ENCODE measurements at regions not wholly inside any gene's neighbourhood (a gene's known extent, or its start where the extent isn't known, plus 50 kb on each side); places are given as distances from the start of the nearest gene placed in this dataset.
"Not testable (repeated sequence)": the region's sequence is repeated elsewhere in the genome, so short reads cannot be mapped to it uniquely, and the experiment has no call there.

- no peak for DNase-seq (ENCODE audit: low read depth in 1 of 2, low spot score in 2 of 2)
- H3K36me3 ChIP-seq: no peaks in the 10 kb centered on the region
- H3K27me3 ChIP-seq (replicated peaks): no peaks in the 10 kb centered on the region
- no peak overlapping the region for H3K27ac ChIP-seq
- no peaks in the 10 kb centered on the region for H3K4me1 ChIP-seq (replicated peaks)
- no peak overlapping the region for H3K4me3 ChIP-seq
- H3K9me3 ChIP-seq (replicated peaks): no peaks in the 10 kb centered on the region
These were observed 735.2 kb upstream of the CDH9 start for GRCh38 chr5:27773636-27774035.

DNA sequence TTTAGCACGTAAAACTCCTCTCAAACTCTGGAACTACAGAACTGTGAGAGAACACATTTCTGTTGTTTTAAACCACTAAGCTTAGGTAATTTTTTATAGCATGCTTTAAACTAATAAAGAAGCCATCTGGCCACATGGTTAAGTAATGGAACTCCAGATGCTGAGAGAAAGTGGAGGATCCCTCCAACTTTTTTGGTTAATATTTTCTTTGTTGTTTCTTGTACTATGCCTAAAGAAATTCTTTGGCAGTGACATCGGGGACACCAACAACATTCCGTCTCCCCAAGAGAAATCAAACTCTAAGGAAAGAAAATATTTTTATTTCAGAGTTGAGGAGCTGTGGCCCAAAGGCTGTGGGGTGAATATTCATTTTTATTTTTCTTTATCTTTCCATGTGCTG is 734.8 kb upstream of the CDH9 start:
- no peak for DNase-seq (ENCODE audit: low read depth in 1 of 2, low spot score in 2 of 2)
- Histone ChIP-seq H3K27ac (no peak overlapping the region), H3K4me3 (no peak overlapping the region), H3K27me3 (replicated peaks) (no peaks in the 10 kb centered on the region), H3K36me3 (no peaks in the 10 kb centered on the region), H3K4me1 (replicated peaks) (no peaks in the 10 kb centered on the region), H3K9me3 (replicated peaks) (no peaks in the 10 kb centered on the region)

GRCh38 chr5:27769748-27770402 is 731.5 kb upstream of the CDH9 start:
- Histone ChIP-seq H3K4me3 (no peak overlapping the region), H3K9me3 (replicated peaks) (no peaks in the 10 kb centered on the region), H3K27me3 (replicated peaks) (no peaks in the 10 kb centered on the region), H3K4me1 (replicated peaks) (no peaks in the 10 kb centered on the region), H3K27ac (no peak overlapping the region), H3K36me3 (no peaks in the 10 kb centered on the region)
- no peak for DNase-seq (ENCODE audit: low read depth in 1 of 2, low spot score in 2 of 2)

DNA sequence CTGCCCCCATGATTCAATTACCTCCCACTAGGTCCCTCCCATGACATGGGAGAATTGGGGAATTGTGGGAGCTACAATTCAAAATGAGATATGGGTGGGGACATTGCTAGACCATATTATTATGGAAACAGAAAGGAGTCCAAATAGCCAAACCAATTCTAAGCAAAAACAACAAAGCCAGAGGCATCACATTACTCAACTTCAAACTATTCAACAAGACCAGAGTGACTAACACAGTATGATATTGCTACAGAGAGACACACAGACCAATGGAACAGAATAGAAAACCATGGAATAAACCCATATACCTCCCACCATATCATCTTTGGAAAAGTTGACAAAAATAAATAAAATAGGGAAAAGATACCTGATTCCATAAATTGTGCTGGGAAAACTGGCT is 710.5 kb upstream of the CDH9 start:
- no peak overlapping the region for H3K27ac ChIP-seq
- no peaks in the 10 kb centered on the region for H3K9me3 ChIP-seq (replicated peaks)
- no peak for DNase-seq (ENCODE audit: low read depth in 1 of 2, low spot score in 2 of 2)
- no peaks in the 10 kb centered on the region for H3K4me1 ChIP-seq (replicated peaks)
- no peaks in the 10 kb centered on the region for H3K36me3 ChIP-seq
- no peak overlapping the region for H3K4me3 ChIP-seq
- H3K27me3 ChIP-seq (replicated peaks): no peaks in the 10 kb centered on the region

- not testable (repeated sequence) for H3K4me3 ChIP-seq; H3K36me3 ChIP-seq; H3K27ac ChIP-seq; H3K9me3 ChIP-seq (replicated peaks); H3K27me3 ChIP-seq (replicated peaks); DNase-seq (ENCODE audit: low read depth in 1 of 2, low spot score in 2 of 2); H3K4me1 ChIP-seq (replicated peaks)
These were observed 705.1 kb upstream of the CDH9 start for GRCh38 chr5:27743383-27743979.

GRCh38 chr5:27742805-27743204 is 704.4 kb upstream of the CDH9 start:
- DNase-seq (ENCODE audit: low read depth in 1 of 2, low spot score in 2 of 2): no peak
- H3K4me1 ChIP-seq (replicated peaks): no peaks in the 10 kb centered on the region
- no peaks in the 10 kb centered on the region for H3K36me3 ChIP-seq
- H3K27me3 ChIP-seq (replicated peaks): no peaks in the 10 kb centered on the region
- no peaks in the 10 kb centered on the region for H3K9me3 ChIP-seq (replicated peaks)
- no peak overlapping the region for H3K4me3 ChIP-seq
- no peak overlapping the region for H3K27ac ChIP-seq

DNA sequence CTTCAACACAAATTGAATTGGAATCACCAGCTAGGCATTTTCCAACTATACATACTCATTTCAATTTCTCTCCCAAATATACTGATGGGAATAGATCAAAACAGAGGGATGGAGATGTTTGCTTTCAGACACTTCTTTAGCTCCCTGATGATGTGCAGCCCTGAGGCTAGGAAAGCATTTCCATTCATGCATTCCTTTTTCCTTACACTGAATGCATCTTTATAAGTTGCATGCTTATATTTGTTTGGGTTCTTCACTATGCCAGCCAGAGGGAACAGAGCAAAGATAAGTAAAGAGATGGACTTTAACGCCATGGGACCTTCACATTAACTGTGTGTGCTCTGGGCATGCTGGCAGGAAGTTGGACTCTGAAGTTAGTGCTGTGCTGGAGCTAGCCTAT is 696.5 kb upstream of the CDH9 start:
- Histone ChIP-seq H3K9me3 (replicated peaks) (no peaks in the 10 kb centered on the region), H3K36me3 (no peaks in the 10 kb centered on the region), H3K27me3 (replicated peaks) (no peaks in the 10 kb centered on the region), H3K27ac (no peak overlapping the region), H3K4me3 (no peak overlapping the region), H3K4me1 (replicated peaks) (no peaks in the 10 kb centered on the region)
- DNase-seq (ENCODE audit: low read depth in 1 of 2, low spot score in 2 of 2): no peak

GRCh38 chr5:27733237-27733636 is 694.9 kb upstream of the CDH9 start:
- Histone ChIP-seq H3K4me1 (replicated peaks) (no peaks in the 10 kb centered on the region), H3K27ac (no peak overlapping the region), H3K36me3 (no peaks in the 10 kb centered on the region), H3K9me3 (replicated peaks) (no peaks in the 10 kb centered on the region), H3K27me3 (replicated peaks) (no peaks in the 10 kb centered on the region), H3K4me3 (no peak overlapping the region)
- DNase-seq (ENCODE audit: low read depth in 1 of 2, low spot score in 2 of 2): no peak

GRCh38 chr5:27727254-27727653 is 688.9 kb upstream of the CDH9 start:
- Histone ChIP-seq H3K27ac (no peak overlapping the region), H3K36me3 (no peaks in the 10 kb centered on the region), H3K9me3 (replicated peaks) (no peaks in the 10 kb centered on the region), H3K4me3 (no peak overlapping the region), H3K27me3 (replicated peaks) (no peaks in the 10 kb centered on the region), H3K4me1 (replicated peaks) (no peaks in the 10 kb centered on the region)
- DNase-seq (ENCODE audit: low read depth in 1 of 2, low spot score in 2 of 2): no peak

GRCh38 chr5:27722337-27722736 is 684.0 kb upstream of the CDH9 start:
- Histone ChIP-seq H3K4me1 (replicated peaks) (no peaks in the 10 kb centered on the region), H3K9me3 (replicated peaks) (no peaks in the 10 kb centered on the region), H3K36me3 (no peaks in the 10 kb centered on the region), H3K4me3 (no peak overlapping the region), H3K27me3 (replicated peaks) (no peaks in the 10 kb centered on the region), H3K27ac (no peak overlapping the region)
- DNase-seq (ENCODE audit: low read depth in 1 of 2, low spot score in 2 of 2): no peak

- H3K4me3 ChIP-seq: no peak overlapping the region
- H3K4me1 ChIP-seq (replicated peaks): no peaks in the 10 kb centered on the region
- H3K27ac ChIP-seq: no peak overlapping the region
- no peaks in the 10 kb centered on the region for H3K27me3 ChIP-seq (replicated peaks)
- no peaks in the 10 kb centered on the region for H3K9me3 ChIP-seq (replicated peaks)
- H3K36me3 ChIP-seq: no peaks in the 10 kb centered on the region
- DNase-seq (ENCODE audit: low read depth in 1 of 2, low spot score in 2 of 2): no peak
These were observed 670.1 kb upstream of the CDH9 start for GRCh38 chr5:27708534-27708933.

- H3K9me3 ChIP-seq (replicated peaks): no peaks in the 10 kb centered on the region
- H3K27me3 ChIP-seq (replicated peaks): no peaks in the 10 kb centered on the region
- H3K4me1 ChIP-seq (replicated peaks): no peaks in the 10 kb centered on the region
- DNase-seq (ENCODE audit: low read depth in 1 of 2, low spot score in 2 of 2): no peak
- no peaks in the 10 kb centered on the region for H3K36me3 ChIP-seq
- no peak overlapping the region for H3K27ac ChIP-seq
- no peak overlapping the region for H3K4me3 ChIP-seq
These were observed 668.4 kb upstream of the CDH9 start for GRCh38 chr5:27706832-27707231.

- H3K9me3 ChIP-seq (replicated peaks): no peaks in the 10 kb centered on the region
- H3K4me1 ChIP-seq (replicated peaks): no peaks in the 10 kb centered on the region
- DNase-seq (ENCODE audit: low read depth in 1 of 2, low spot score in 2 of 2): no peak
These were observed 667.3 kb upstream of the CDH9 start for GRCh38 chr5:27705661-27706060.

GRCh38 chr5:27701931-27702903 is 663.8 kb upstream of the CDH9 start:
- DNase-seq (ENCODE audit: low read depth in 1 of 2, low spot score in 2 of 2): no peak

More at GRCh38 chr5:27705661-27706060, 667.3 kb upstream of the CDH9 start:
- H3K27me3 ChIP-seq (replicated peaks): no peaks in the 10 kb centered on the region
- H3K4me3 ChIP-seq: no peak overlapping the region
- H3K27ac ChIP-seq: no peak overlapping the region
- H3K36me3 ChIP-seq: no peaks in the 10 kb centered on the region

More at GRCh38 chr5:27701931-27702903, 663.8 kb upstream of the CDH9 start:
- Histone ChIP-seq H3K4me3 (no peak overlapping the region), H3K4me1 (replicated peaks) (no peaks in the 10 kb centered on the region), H3K36me3 (no peaks in the 10 kb centered on the region), H3K27ac (no peak overlapping the region), H3K9me3 (replicated peaks) (no peaks in the 10 kb centered on the region), H3K27me3 (replicated peaks) (no peaks in the 10 kb centered on the region)

All from SJSA1 (cell line).